ENCODE measurements at regions not wholly inside any gene's neighbourhood (a gene's known extent, or its start where the extent isn't known, plus 50 kb on each side); places are given as distances from the start of the nearest gene placed in this dataset.

- TF ChIP-seq CTCF (IDR thresholded peaks at IDR 0.05; ENCODE audit: low read depth, low read length, poor library complexity, severe bottlenecking) (no peak), EZH2phosphoT487 (IDR thresholded peaks at IDR 0.05; ENCODE audit: borderline replicate concordance, low read length) (no peak)
Observed at GRCh38 chr11:128291007-128291406, 296.4 kb downstream of the ETS1 start.

All from DOHH2 (cell line).